Calu3 (cell line): ENCODE measurements at regions not wholly inside any gene's neighbourhood (a gene's known extent, or its start where the extent isn't known, plus 50 kb on each side); places are given as distances from the start of the nearest gene placed in this dataset.
A peak's percentile ranks its signal among the peaks of the same experiment; 100 is the strongest.

Experiments used
- BruUV-seq: library from RNA; stranded (reverse); fragments of 400-500 nt; replicated peaks from 2 replicates; lab custom pipeline; 2021; lab: Mats Ljungman, UMichigan
- CTCF ChIA-PET: fragments of 300-600 bp; sonication (Branson Sonifier 250); formaldehyde crosslinking; loops from one replicate; lab custom pipeline; 2022; ENCODE audit warnings: antibody characterized with exemption; lab: Charles Lee
- DNase-seq: peaks from one replicate; pipeline ENCODE4 v3.0.0; 2022
- H3K27ac Mint-ChIP-seq: one replicate; pipeline ENCODE4 v1.8.0; 2022; ENCODE audit warnings: mixed read lengths; ENCODE audit not compliant: unreplicated experiment
- H3K27me3 Mint-ChIP-seq: one replicate; pipeline ENCODE4 v1.8.0; 2022; ENCODE audit warnings: mixed read lengths; ENCODE audit not compliant: unreplicated experiment
- H3K36me3 Mint-ChIP-seq: one replicate; pipeline ENCODE4 v1.8.0; 2022; ENCODE audit warnings: mild to moderate bottlenecking, moderate library complexity, mixed read lengths; ENCODE audit not compliant: insufficient read depth, unreplicated experiment
- H3K4me1 Mint-ChIP-seq: one replicate; pipeline ENCODE4 v1.8.0; 2022; ENCODE audit warnings: mild to moderate bottlenecking, low read depth, mixed read lengths; ENCODE audit not compliant: unreplicated experiment
- H3K4me3 Mint-ChIP-seq: one replicate; pipeline ENCODE4 v1.8.0; 2022; ENCODE audit warnings: mild to moderate bottlenecking, low read depth, moderate library complexity, mixed read lengths; ENCODE audit not compliant: unreplicated experiment
- H3K9me3 Mint-ChIP-seq: one replicate; pipeline ENCODE4 v1.8.0; 2022; ENCODE audit warnings: low read depth, mixed read lengths; ENCODE audit not compliant: unreplicated experiment
- intact Hi-C: fragments of 100-400 bp; cut with micrococcal nuclease; formaldehyde crosslinking; loops from one replicate; pipeline ENCODE4 v1.10.0; 2022; ENCODE audit not compliant: unreplicated experiment
- TF ChIP-seq, protein P1 (sequence below): fragments of 200-600 bp; IDR thresholded peaks from one replicate; pipeline ENCODE4 v1.8.0; 2022; ENCODE audit warnings: antibody characterized with exemption; ENCODE audit not compliant: unreplicated experiment

DNA sequence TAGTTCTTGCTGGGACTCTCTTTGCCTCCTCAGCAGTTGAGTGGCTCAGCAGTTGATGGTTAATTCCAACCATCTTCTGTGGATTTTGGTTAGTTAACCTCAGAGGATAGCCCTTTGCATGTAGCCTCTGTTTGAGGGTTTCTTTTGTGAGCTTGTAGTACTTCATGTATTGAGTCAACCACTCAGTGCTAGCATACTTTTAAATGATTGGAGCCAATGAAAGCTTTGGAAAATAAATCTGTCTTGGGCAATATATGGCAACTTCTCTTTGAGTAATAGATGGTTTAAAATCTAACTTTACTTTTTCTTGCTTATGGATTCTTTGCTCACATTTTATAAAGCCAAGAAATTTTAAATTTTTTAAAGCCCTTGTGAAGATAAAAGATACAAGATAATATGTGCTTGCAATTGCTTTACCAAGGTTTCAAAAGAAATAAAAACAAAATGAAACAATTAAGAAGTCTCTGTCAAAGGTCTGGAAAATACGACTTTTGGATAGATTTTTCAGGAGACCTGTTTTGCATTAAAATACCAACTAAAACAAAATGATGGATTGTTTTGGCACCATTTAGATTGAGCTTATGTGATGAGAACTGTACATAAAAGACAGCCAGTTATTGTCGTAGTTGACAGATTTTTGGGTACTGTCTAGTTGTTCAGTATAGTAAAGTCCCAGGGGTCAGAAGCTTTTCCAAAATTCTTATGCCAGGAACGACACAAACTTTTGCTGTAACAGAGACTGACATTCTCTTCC, 181.9 kb downstream of the SPRY1 start:
- Mint-ChIP-seq H3K27me3 (no peaks in the 10 kb centered on the region), H3K27ac (no peak overlapping the region), H3K36me3 (no peaks in the 10 kb centered on the region), H3K4me1 (no peaks in the 10 kb centered on the region), H3K4me3 (no peak overlapping the region), H3K9me3 (no peaks in the 10 kb centered on the region)
- TF ChIP-seq, protein P1, sequence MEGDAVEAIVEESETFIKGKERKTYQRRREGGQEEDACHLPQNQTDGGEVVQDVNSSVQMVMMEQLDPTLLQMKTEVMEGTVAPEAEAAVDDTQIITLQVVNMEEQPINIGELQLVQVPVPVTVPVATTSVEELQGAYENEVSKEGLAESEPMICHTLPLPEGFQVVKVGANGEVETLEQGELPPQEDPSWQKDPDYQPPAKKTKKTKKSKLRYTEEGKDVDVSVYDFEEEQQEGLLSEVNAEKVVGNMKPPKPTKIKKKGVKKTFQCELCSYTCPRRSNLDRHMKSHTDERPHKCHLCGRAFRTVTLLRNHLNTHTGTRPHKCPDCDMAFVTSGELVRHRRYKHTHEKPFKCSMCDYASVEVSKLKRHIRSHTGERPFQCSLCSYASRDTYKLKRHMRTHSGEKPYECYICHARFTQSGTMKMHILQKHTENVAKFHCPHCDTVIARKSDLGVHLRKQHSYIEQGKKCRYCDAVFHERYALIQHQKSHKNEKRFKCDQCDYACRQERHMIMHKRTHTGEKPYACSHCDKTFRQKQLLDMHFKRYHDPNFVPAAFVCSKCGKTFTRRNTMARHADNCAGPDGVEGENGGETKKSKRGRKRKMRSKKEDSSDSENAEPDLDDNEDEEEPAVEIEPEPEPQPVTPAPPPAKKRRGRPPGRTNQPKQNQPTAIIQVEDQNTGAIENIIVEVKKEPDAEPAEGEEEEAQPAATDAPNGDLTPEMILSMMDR = no peak
- BruUV-seq = no TSS peak
- DNase-seq = no peak
- CTCF ChIA-PET = no interaction called here
- intact Hi-C loops = no loop called here

- Mint-ChIP-seq H3K36me3 (no peaks in the 10 kb centered on the region), H3K27ac (no peak overlapping the region), H3K27me3 (no peaks in the 10 kb centered on the region), H3K4me3 (no peak overlapping the region), H3K9me3 (no peaks in the 10 kb centered on the region), H3K4me1 (no peaks in the 10 kb centered on the region)
- no TSS peak for BruUV-seq
- intact Hi-C loops = no loop called here
- no peak for DNase-seq
- CTCF ChIA-PET = no interaction called here
- TF ChIP-seq, protein P1 = no peak
Measured at GRCh38 chr4:123579961-123580360, 183.4 kb downstream of the SPRY1 start.

DNA sequence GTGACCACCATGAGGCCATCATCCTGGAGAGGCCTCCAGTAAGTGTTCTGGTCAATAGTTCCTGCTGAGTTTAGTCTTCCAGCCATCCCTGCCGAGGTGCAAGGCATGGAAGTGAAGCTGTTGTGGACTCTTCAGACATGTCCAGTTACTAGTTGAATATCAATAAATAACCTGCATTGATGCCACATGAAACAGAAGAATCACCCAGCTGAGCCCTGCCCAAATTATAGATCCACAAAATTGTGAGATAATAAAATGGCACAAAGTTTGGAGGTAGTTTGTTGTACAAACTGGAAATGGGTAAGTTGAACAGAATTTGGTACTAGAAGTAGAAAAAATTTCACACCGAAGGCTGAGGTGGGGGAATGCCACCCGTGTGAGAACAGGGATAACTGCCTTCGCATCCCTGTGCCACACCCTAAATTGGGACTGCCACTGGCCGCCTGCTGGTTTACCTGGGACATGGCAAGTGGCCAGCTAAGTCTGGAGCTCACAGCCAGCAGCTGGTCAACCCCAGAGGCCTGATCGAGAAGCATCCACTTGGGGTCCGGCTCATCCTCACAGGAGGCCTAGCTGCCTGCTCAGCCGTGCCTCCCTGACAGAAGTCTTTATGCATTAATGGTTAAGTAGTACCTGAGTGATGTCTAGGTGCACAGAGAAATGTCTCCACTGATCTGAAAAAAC, 184.5 kb downstream of the SPRY1 start:
- DNase-seq = peak; percentile 12
- TF ChIP-seq, protein P1 = no peak
- no peaks in the 10 kb centered on the region for H3K4me1 Mint-ChIP-seq
- no peaks in the 10 kb centered on the region for H3K9me3 Mint-ChIP-seq
- no TSS peak for BruUV-seq
- H3K4me3 Mint-ChIP-seq = no peak overlapping the region
- intact Hi-C loops = no loop called here
- H3K27me3 Mint-ChIP-seq = no peaks in the 10 kb centered on the region
- no peaks in the 10 kb centered on the region for H3K36me3 Mint-ChIP-seq
- CTCF ChIA-PET = no interaction called here
- no peak overlapping the region for H3K27ac Mint-ChIP-seq

DNA sequence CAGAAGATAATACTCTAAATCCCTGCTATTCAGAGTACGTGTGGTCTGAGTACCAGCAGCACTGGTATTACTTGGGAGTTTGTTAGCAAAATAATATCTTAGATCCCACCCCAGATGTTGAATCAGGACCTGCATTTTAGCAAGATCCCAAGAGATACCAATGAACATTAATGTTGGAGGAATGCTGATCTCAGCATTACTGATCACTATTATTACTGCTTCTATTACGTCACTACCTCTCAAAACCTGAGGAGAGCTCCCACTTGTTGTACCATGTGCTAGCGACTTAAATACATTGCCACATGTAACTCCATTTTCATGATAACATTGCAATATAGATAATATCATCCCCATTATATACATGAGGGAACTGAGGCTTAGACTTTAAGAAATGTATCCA, 185.2 kb downstream of the SPRY1 start:
- no peak overlapping the region for H3K4me3 Mint-ChIP-seq
- CTCF ChIA-PET = no interaction called here
- H3K9me3 Mint-ChIP-seq = no peaks in the 10 kb centered on the region
- no TSS peak for BruUV-seq
- H3K4me1 Mint-ChIP-seq = no peaks in the 10 kb centered on the region
- H3K27ac Mint-ChIP-seq = no peak overlapping the region
- no peaks in the 10 kb centered on the region for H3K27me3 Mint-ChIP-seq
- intact Hi-C loops = no loop called here
- no peak for DNase-seq
- no peaks in the 10 kb centered on the region for H3K36me3 Mint-ChIP-seq
- TF ChIP-seq, protein P1 = no peak
